IMR-90 (cell line): ENCODE measurements at regions not wholly inside any gene's neighbourhood (a gene's known extent, or its start where the extent isn't known, plus 50 kb on each side); places are given as distances from the start of the nearest gene placed in this dataset.

ENCODE experiments used
- ATAC-seq: fragments of 200-7000 bp; cut with Tn5 transposase; 2 replicates; pipeline ENCODE4 v1.9.1; 2020; ENCODE audit warnings: low read depth, mild to moderate bottlenecking, moderate library complexity
- BruUV-seq: library from RNA; stranded (reverse); fragments of 400-500 nt; replicated peaks from 2 replicates; lab custom pipeline; 2021; lab: Mats Ljungman, UMichigan
- CTCF ChIA-PET: fragments of 300-600 bp; formaldehyde crosslinking; extraction: SDS; loops from one replicate; lab custom pipeline; 2021; ENCODE audit warnings: antibody characterized with exemption; lab: Yijun Ruan, JAX
- POLR2A ChIA-PET: fragments of 300-600 bp; sonication (Branson Sonifier 250); formaldehyde crosslinking; loops from one replicate; lab custom pipeline; 2022; ENCODE audit warnings: antibody characterized with exemption; ENCODE audit not compliant: unreplicated experiment; lab: Charles Lee
- DNase-seq: peaks from one replicate; pipeline ENCODE4 v3.0.0; 2013
- H2AFZ ChIP-seq: replicated peaks from 2 replicates; pipeline ENCODE3; 2013; ENCODE audit warnings: low read length, mild to moderate bottlenecking; ENCODE audit not compliant: poor library complexity
- H2AK5ac ChIP-seq: 2 replicates; pipeline ENCODE4 v1.6.1; 2013; ENCODE audit warnings: low read depth, low read length, inconsistent platforms
- H2AK9ac ChIP-seq: replicated peaks from 2 replicates; pipeline ENCODE3; 2013; ENCODE audit warnings: mild to moderate bottlenecking, low read depth, low read length, moderate library complexity; ENCODE audit not compliant: poor library complexity
- H2BK120ac ChIP-seq: 2 replicates; pipeline ENCODE4 v1.6.1; 2013; ENCODE audit warnings: low read depth, low read length, inconsistent platforms
- H2BK15ac ChIP-seq: 3 replicates; pipeline ENCODE4 v1.6.1; 2013; ENCODE audit warnings: low read depth, low read length, inconsistent platforms
- H2BK20ac ChIP-seq: 2 replicates; pipeline ENCODE4 v1.6.1; 2013; ENCODE audit warnings: low read depth, mild to moderate bottlenecking, inconsistent platforms, low read length, moderate library complexity
- H2BK5ac ChIP-seq: 2 replicates; pipeline ENCODE4 v1.6.1; 2013; ENCODE audit warnings: mild to moderate bottlenecking, low read depth, low read length, inconsistent platforms; ENCODE audit not compliant: poor library complexity, severe bottlenecking
- H3K14ac ChIP-seq: replicated peaks from 2 replicates; pipeline ENCODE4 v1.6.1; 2013; ENCODE audit warnings: low read depth, low read length, inconsistent platforms
- H3K18ac ChIP-seq: 2 replicates; pipeline ENCODE4 v1.6.1; 2013; ENCODE audit warnings: low read depth, low read length, control low read depth
- H3K23ac ChIP-seq: 2 replicates; pipeline ENCODE4 v1.6.1; 2013; ENCODE audit warnings: low read depth, low read length, inconsistent platforms
- H3K27ac ChIP-seq: 2 replicates; pipeline ENCODE4 v1.5.1; 2013; ENCODE audit warnings: mild to moderate bottlenecking, control low read depth, low read length; ENCODE audit not compliant: insufficient read depth
- H3K27me3 ChIP-seq: 2 replicates; pipeline ENCODE4 v1.6.1; 2013; ENCODE audit warnings: low read length; ENCODE audit not compliant: control insufficient read depth, insufficient read depth
- H3K36me3 ChIP-seq: 2 replicates; pipeline ENCODE4 v1.6.1; 2013; ENCODE audit warnings: low read length, mixed read lengths; ENCODE audit not compliant: control insufficient read depth, insufficient read depth
- H3K4ac ChIP-seq: 2 replicates; pipeline ENCODE4 v1.6.1; 2013; ENCODE audit warnings: low read depth, low read length, inconsistent platforms
- H3K4me1 ChIP-seq: 2 replicates; pipeline ENCODE4 v1.6.1; 2013; ENCODE audit warnings: low read length, mixed read lengths; ENCODE audit not compliant: control insufficient read depth, insufficient read depth
- H3K4me2 ChIP-seq: 2 replicates; pipeline ENCODE4 v1.6.1; 2013; ENCODE audit warnings: low read depth, mild to moderate bottlenecking, control low read depth, low read length, moderate library complexity
- H3K4me3 ChIP-seq: 2 replicates; pipeline ENCODE4 v1.5.1; 2013; ENCODE audit warnings: low read depth, mild to moderate bottlenecking, control low read depth, low read length, moderate library complexity; ENCODE audit not compliant: insufficient read depth
- H3K56ac ChIP-seq: 2 replicates; pipeline ENCODE4 v1.6.1; 2013; ENCODE audit warnings: low read length, inconsistent platforms; ENCODE audit not compliant: insufficient read depth; ENCODE audit errors: extremely low read depth
- H3K79me1 ChIP-seq, 2 experiments: 2 replicates each; pipeline ENCODE4 v1.6.1; 2013; ENCODE audit warnings: low read length in 2 of 2, inconsistent platforms in 1 of 2, low read depth in 1 of 2
- H3K9ac ChIP-seq: 2 replicates; pipeline ENCODE4 v1.6.1; 2013; ENCODE audit warnings: low read depth, low read length, control low read depth
- H3K9me1 ChIP-seq: 2 replicates; pipeline ENCODE4 v1.6.1; 2013; ENCODE audit warnings: low read length, inconsistent platforms; ENCODE audit not compliant: insufficient read depth
- H3K9me3 ChIP-seq: 2 replicates; pipeline ENCODE4 v1.6.1; 2013; ENCODE audit warnings: low read length; ENCODE audit not compliant: control insufficient read depth, insufficient read depth
- H4K20me1 ChIP-seq: 2 replicates; pipeline ENCODE4 v1.6.1; 2013; ENCODE audit warnings: low read length, inconsistent platforms; ENCODE audit not compliant: insufficient read depth
- H4K5ac ChIP-seq: 2 replicates; pipeline ENCODE4 v1.6.1; 2013; ENCODE audit warnings: mild to moderate bottlenecking, low read depth, low read length, control low read depth
- H4K8ac ChIP-seq, 2 experiments: 2 replicates each; pipeline ENCODE4 v1.6.1; 2013; ENCODE audit warnings: low read depth in 2 of 2, low read length in 2 of 2, control low read depth in 1 of 2, inconsistent platforms in 1 of 2
- H4K91ac ChIP-seq: 2 replicates; pipeline ENCODE4 v1.6.1; 2013; ENCODE audit warnings: low read depth, low read length, inconsistent platforms; ENCODE audit not compliant: insufficient read depth
- CEBPB ChIP-seq: IDR thresholded peaks from 2 replicates; pipeline ENCODE4 v1.6.1; 2012; ENCODE audit warnings: low read depth, low read length, improper control_type of control experiment
- CHD1 ChIP-seq: IDR thresholded peaks from 2 replicates; pipeline ENCODE4 v1.6.1; 2012; ENCODE audit warnings: low read depth, low read length, improper control_type of control experiment
- FOS ChIP-seq: fragments of 150-350 bp; IDR thresholded peaks from 2 replicates; pipeline ENCODE4 v1.6.1; 2016; ENCODE audit warnings: low read depth, low read length
- MAFK ChIP-seq: IDR thresholded peaks from 2 replicates; pipeline ENCODE4 v1.6.1; 2012; ENCODE audit warnings: low read depth, low read length, improper control_type of control experiment
- NFE2L2 ChIP-seq: fragments of 150-350 bp; IDR thresholded peaks from 2 replicates; pipeline ENCODE4 v1.6.1; 2016; ENCODE audit warnings: low read depth, mild to moderate bottlenecking, low read length
- RCOR1 ChIP-seq: IDR thresholded peaks from 2 replicates; pipeline ENCODE4 v1.6.1; 2012; ENCODE audit warnings: mild to moderate bottlenecking, low read length, improper control_type of control experiment; ENCODE audit not compliant: insufficient replicate concordance
- SMC3 ChIP-seq: fragments of 150-350 bp; IDR thresholded peaks from 2 replicates; pipeline ENCODE4 v1.6.1; 2016; ENCODE audit warnings: low read depth, mild to moderate bottlenecking, antibody characterized with exemption, low read length, moderate library complexity
- WGBS, 2 experiments: methylation state at CpG; one replicate each; pipeline versions ENCODE4 v1.1.5 to v1.1.7; 2013; ENCODE audit warnings: missing lambda C conversion rate in 2 of 2; ENCODE audit not compliant: insufficient read length in 1 of 2; ENCODE audit errors: extremely low coverage in 2 of 2; 5-methylcytosine and 5-hydroxymethylcytosine counted together
- dilution Hi-C: fragments of 300-500 bp; cut with HindIII; formaldehyde crosslinking; loops from one replicate; pipeline ENCODE4 v1.14.3; 2018; ENCODE audit warnings: low sequenced_read_pairs; ENCODE audit not compliant: unreplicated experiment
- in situ Hi-C: fragments of 300-500 bp; cut with MboI; formaldehyde crosslinking; loops from 3 replicates; pipeline ENCODE4 v1.14.3; 2019; ENCODE audit warnings: low sequenced_read_pairs, inconsistent platforms, mixed read lengths
- intact Hi-C: fragments of 100-400 bp; cut with micrococcal nuclease; formaldehyde crosslinking; loops from 2 replicates; pipeline ENCODE4 v1.10.0; 2022
- TF ChIP-seq, protein P1 (sequence below): fragments of 150-350 bp; IDR thresholded peaks from 2 replicates; pipeline ENCODE4 v1.6.1; 2017; ENCODE audit warnings: mild to moderate bottlenecking, antibody characterized with exemption, low read length, low read depth
- TF ChIP-seq, protein P2 (sequence below): fragments of 150-350 bp; IDR thresholded peaks from 2 replicates; pipeline ENCODE4 v1.6.1; 2016; ENCODE audit warnings: low read depth, mild to moderate bottlenecking, low read length, moderate library complexity, borderline replicate concordance
- TF ChIP-seq, protein P3 (sequence below): conservative IDR thresholded peaks from 2 replicates; pipeline ENCODE4 v1.5.1; 2012; ENCODE audit warnings: mild to moderate bottlenecking, low read depth, low read length, improper control_type of control experiment

DNA sequence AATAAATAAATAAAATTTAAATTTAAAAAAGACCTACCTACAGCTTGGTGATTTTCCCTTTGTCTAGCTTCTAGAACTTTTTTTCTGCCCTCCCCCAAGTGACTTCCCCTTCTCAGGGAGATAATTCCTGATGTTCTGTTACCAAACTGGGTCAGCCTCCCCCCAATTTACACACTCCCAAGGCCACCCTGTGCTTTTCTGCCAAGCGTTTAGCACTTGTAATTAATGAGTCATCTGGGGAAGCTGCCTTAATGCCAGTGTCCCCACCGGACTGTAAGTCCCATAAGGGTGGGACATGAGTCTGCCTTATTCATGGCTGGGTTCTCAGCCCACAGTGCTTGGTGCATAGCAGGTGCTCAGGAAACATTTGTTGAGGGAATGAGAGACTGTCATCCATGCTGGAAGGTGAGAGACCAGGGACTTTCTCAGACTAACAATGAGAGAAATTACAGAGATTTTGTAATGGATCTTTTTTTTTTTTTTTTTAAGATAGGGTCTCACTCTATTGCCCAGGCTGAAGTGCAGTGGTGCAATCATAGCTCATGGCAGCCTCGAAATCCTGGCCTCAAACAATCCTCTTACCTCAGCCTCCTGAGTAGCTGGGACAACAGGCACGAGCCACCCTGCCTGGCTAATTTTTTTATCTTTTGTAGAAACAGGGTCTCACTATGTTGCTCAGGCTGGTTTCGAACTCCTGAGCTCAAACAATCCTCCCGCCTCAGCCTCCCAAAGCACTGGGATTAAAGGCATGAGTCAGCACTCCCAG is 106.8 kb downstream of the PHETA1 start:
- H3K4ac ChIP-seq: no peak overlapping the region
- CTCF ChIA-PET: no interaction called here
- no peak overlapping the region for H3K18ac ChIP-seq
- H3K79me1 ChIP-seq: no peaks in the 10 kb centered on the region
- no peak overlapping the region for H4K91ac ChIP-seq
- ATAC-seq (no peak), DNase-seq (no peak)
- H2AK9ac ChIP-seq: no peak overlapping the region
- intact Hi-C loops: no loop called here
- H2BK5ac ChIP-seq: no peak overlapping the region
- no peaks in the 10 kb centered on the region for H3K36me3 ChIP-seq
- H2BK20ac ChIP-seq: no peak overlapping the region
- H3K9me1 ChIP-seq: no peaks in the 10 kb centered on the region
- H2AK5ac ChIP-seq: no peak overlapping the region
- H2AFZ ChIP-seq: peak overlapping the region; percentile 33
- H3K14ac ChIP-seq: no peak overlapping the region
- H4K20me1 ChIP-seq: no peaks in the 10 kb centered on the region
- no peak overlapping the region for H4K8ac ChIP-seq
- WGBS, 2 experiments: no CpG with 5 or more reads among the region's 6 CpGs
- in situ Hi-C loops: no loop called here
- H3K9me3 ChIP-seq: no peaks in the 10 kb centered on the region
- H3K27ac ChIP-seq: no peak overlapping the region
- no peak overlapping the region for H3K4me3 ChIP-seq
- H3K23ac ChIP-seq: no peak overlapping the region
- no peak overlapping the region for H3K9ac ChIP-seq
- H4K5ac ChIP-seq: no peak overlapping the region
- H3K56ac ChIP-seq: no peak overlapping the region
- POLR2A ChIA-PET: no interaction called here
- H3K4me2 ChIP-seq: no peak overlapping the region
- no TSS peak for BruUV-seq
- dilution Hi-C loops: no loop called here
- no peak overlapping the region for H2BK120ac ChIP-seq
- TF ChIP-seq SMC3 (no peak), CEBPB (no peak), FOS (no peak), RCOR1 (no peak), CHD1 (no peak), NFE2L2 (no peak), MAFK (no peak)
- TF ChIP-seq, protein P1, sequence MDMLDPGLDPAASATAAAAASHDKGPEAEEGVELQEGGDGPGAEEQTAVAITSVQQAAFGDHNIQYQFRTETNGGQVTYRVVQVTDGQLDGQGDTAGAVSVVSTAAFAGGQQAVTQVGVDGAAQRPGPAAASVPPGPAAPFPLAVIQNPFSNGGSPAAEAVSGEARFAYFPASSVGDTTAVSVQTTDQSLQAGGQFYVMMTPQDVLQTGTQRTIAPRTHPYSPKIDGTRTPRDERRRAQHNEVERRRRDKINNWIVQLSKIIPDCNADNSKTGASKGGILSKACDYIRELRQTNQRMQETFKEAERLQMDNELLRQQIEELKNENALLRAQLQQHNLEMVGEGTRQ: no peak
- TF ChIP-seq, protein P2, sequence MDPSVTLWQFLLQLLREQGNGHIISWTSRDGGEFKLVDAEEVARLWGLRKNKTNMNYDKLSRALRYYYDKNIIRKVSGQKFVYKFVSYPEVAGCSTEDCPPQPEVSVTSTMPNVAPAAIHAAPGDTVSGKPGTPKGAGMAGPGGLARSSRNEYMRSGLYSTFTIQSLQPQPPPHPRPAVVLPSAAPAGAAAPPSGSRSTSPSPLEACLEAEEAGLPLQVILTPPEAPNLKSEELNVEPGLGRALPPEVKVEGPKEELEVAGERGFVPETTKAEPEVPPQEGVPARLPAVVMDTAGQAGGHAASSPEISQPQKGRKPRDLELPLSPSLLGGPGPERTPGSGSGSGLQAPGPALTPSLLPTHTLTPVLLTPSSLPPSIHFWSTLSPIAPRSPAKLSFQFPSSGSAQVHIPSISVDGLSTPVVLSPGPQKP: no peak
- TF ChIP-seq, protein P3, sequence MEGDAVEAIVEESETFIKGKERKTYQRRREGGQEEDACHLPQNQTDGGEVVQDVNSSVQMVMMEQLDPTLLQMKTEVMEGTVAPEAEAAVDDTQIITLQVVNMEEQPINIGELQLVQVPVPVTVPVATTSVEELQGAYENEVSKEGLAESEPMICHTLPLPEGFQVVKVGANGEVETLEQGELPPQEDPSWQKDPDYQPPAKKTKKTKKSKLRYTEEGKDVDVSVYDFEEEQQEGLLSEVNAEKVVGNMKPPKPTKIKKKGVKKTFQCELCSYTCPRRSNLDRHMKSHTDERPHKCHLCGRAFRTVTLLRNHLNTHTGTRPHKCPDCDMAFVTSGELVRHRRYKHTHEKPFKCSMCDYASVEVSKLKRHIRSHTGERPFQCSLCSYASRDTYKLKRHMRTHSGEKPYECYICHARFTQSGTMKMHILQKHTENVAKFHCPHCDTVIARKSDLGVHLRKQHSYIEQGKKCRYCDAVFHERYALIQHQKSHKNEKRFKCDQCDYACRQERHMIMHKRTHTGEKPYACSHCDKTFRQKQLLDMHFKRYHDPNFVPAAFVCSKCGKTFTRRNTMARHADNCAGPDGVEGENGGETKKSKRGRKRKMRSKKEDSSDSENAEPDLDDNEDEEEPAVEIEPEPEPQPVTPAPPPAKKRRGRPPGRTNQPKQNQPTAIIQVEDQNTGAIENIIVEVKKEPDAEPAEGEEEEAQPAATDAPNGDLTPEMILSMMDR: no peak
- H2BK15ac ChIP-seq: no peak overlapping the region
- H3K27me3 ChIP-seq: peaks cover 1% of the 10 kb centered on the region
- H3K4me1 ChIP-seq: no peaks in the 10 kb centered on the region
